GM23338 (cell line): ENCODE measurements at regions not wholly inside any gene's neighbourhood (a gene's known extent, or its start where the extent isn't known, plus 50 kb on each side); places are given as distances from the start of the nearest gene placed in this dataset.

Experiments
- ATAC-seq: fragments of 200-7000 bp; cut with Tn5 transposase; 3 replicates; pipeline ENCODE4 v1.9.1; 2020
- DNase-seq: peaks from one replicate; pipeline ENCODE4 v3.0.0-alpha.2; 2015; ENCODE audit warnings: low spot score
- H2AFZ ChIP-seq: fragments of 200-600 bp; sonication (generic); 2 replicates; pipeline ENCODE4 v1.8.0; 2016; ENCODE audit warnings: antibody characterized with exemption, mild to moderate bottlenecking, moderate library complexity
- H3F3A ChIP-seq: fragments of 200-600 bp; sonication (generic); replicated peaks from 2 replicates; pipeline ENCODE4 v1.8.0; 2017; ENCODE audit warnings: antibody characterized with exemption, mixed run types, low read depth
- H3K27ac ChIP-seq: fragments of 200-600 bp; sonication (generic); 2 replicates; pipeline ENCODE4 v1.6.1; 2016; ENCODE audit warnings: low read depth
- H3K27me3 ChIP-seq: fragments of 200-600 bp; sonication (generic); 2 replicates; pipeline ENCODE4 v1.8.0; 2016; ENCODE audit warnings: mild to moderate bottlenecking, mixed run types, moderate library complexity; ENCODE audit not compliant: insufficient read depth
- H3K36me3 ChIP-seq: fragments of 200-600 bp; sonication (generic); 2 replicates; pipeline ENCODE4 v1.8.0; 2016; ENCODE audit warnings: mild to moderate bottlenecking; ENCODE audit not compliant: insufficient read depth
- H3K4me1 ChIP-seq: fragments of 200-600 bp; sonication (generic); 2 replicates; pipeline ENCODE4 v1.8.0; 2016; ENCODE audit warnings: mild to moderate bottlenecking, moderate library complexity; ENCODE audit not compliant: insufficient read depth
- H3K4me2 ChIP-seq: fragments of 200-600 bp; sonication (generic); 2 replicates; pipeline ENCODE4 v1.7.1; 2017; ENCODE audit warnings: mixed run types
- H3K4me3 ChIP-seq: fragments of 200-600 bp; sonication (generic); 2 replicates; pipeline ENCODE4 v1.6.1; 2016; ENCODE audit warnings: mixed run types
- H3K79me2 ChIP-seq: fragments of 200-600 bp; sonication (generic); replicated peaks from 2 replicates; pipeline ENCODE4 v1.8.0; 2017; ENCODE audit warnings: mild to moderate bottlenecking; ENCODE audit not compliant: insufficient read depth
- H3K9me2 ChIP-seq: fragments of 200-600 bp; sonication (generic); 2 replicates; pipeline ENCODE4 v1.8.0; 2017; ENCODE audit not compliant: insufficient read depth
- H4K20me1 ChIP-seq: fragments of 200-600 bp; sonication (generic); replicated peaks from 2 replicates; pipeline ENCODE4 v1.8.0; 2017; ENCODE audit warnings: mild to moderate bottlenecking; ENCODE audit not compliant: insufficient read depth
- H3K27ac Mint-ChIP-seq: 2 replicates; pipeline ENCODE4 v1.8.0; 2020; ENCODE audit warnings: inconsistent platforms, mild to moderate bottlenecking, moderate library complexity, mixed read lengths
- H3K27me3 Mint-ChIP-seq: 3 replicates; pipeline ENCODE4 v1.8.0; 2022; ENCODE audit warnings: low read depth, mild to moderate bottlenecking, moderate library complexity, mixed read lengths, inconsistent platforms; ENCODE audit not compliant: insufficient read depth, poor library complexity
- H3K36me3 Mint-ChIP-seq: 3 replicates; pipeline ENCODE4 v1.8.0; 2021; ENCODE audit warnings: low read depth, mild to moderate bottlenecking, inconsistent platforms, moderate library complexity, mixed read lengths
- H3K4me1 Mint-ChIP-seq: 3 replicates; pipeline ENCODE4 v1.8.0; 2020; ENCODE audit warnings: mild to moderate bottlenecking, inconsistent platforms, mixed read lengths
- H3K4me3 Mint-ChIP-seq: 3 replicates; pipeline ENCODE4 v1.8.0; 2021; ENCODE audit warnings: moderate library complexity, mild to moderate bottlenecking, inconsistent platforms, mixed read lengths
- H3K9me3 Mint-ChIP-seq: 3 replicates; pipeline ENCODE4 v1.8.0; 2020; ENCODE audit warnings: moderate library complexity, mild to moderate bottlenecking, inconsistent platforms, mixed read lengths
- CREB1 ChIP-seq: fragments of 250-450 bp; sonication (Bioruptor Pico); IDR thresholded peaks from 2 replicates; pipeline ENCODE4 v1.5.0; 2020; ENCODE audit warnings: low read depth, mild to moderate bottlenecking, moderate library complexity
- ETS1 ChIP-seq: IDR thresholded peaks from 2 replicates; pipeline ENCODE4 v1.6.1; 2016; ENCODE audit warnings: antibody characterized with exemption
- EZH2 ChIP-seq: fragments of 200-600 bp; sonication (generic); IDR thresholded peaks from one replicate; pipeline ENCODE4 v1.8.0; 2017; ENCODE audit warnings: antibody characterized with exemption, mild to moderate bottlenecking, low read depth; ENCODE audit not compliant: unreplicated experiment
- NANOG ChIP-seq: IDR thresholded peaks from 2 replicates; pipeline ENCODE4 v1.6.1; 2016; ENCODE audit warnings: antibody characterized with exemption, borderline replicate concordance
- POLR2AphosphoS5 ChIP-seq: IDR thresholded peaks from 2 replicates; pipeline ENCODE4 v1.6.1; 2016; ENCODE audit warnings: antibody characterized with exemption, low read depth
- REST ChIP-seq: IDR thresholded peaks from one replicate; pipeline ENCODE4 v1.6.1; 2018; ENCODE audit warnings: antibody characterized with exemption; ENCODE audit not compliant: unreplicated experiment
- STAT1 ChIP-seq: IDR thresholded peaks from one replicate; pipeline ENCODE4 v1.6.1; 2016; ENCODE audit warnings: antibody characterized with exemption; ENCODE audit not compliant: unreplicated experiment
- TF ChIP-seq, protein P1 (sequence below): fragments of 250-450 bp; sonication (Bioruptor Pico); IDR thresholded peaks from 2 replicates; pipeline ENCODE4 v1.5.0; 2020; ENCODE audit warnings: mild to moderate bottlenecking, moderate library complexity

- no peak overlapping the region for H3K4me2 ChIP-seq
- no peaks in the 10 kb centered on the region for H4K20me1 ChIP-seq
- no peaks in the 10 kb centered on the region for H3K4me1 Mint-ChIP-seq
- no peaks in the 10 kb centered on the region for H3K27me3 ChIP-seq
- no peaks in the 10 kb centered on the region for H3F3A ChIP-seq
- no peaks in the 10 kb centered on the region for H3K9me2 ChIP-seq
- no peak overlapping the region for H3K27ac Mint-ChIP-seq
- H3K27me3 Mint-ChIP-seq = no peaks in the 10 kb centered on the region
- H3K4me1 ChIP-seq = no peaks in the 10 kb centered on the region
- no peak for TF ChIP-seq NANOG
- TF ChIP-seq STAT1 = no peak
- TF ChIP-seq, protein P1, sequence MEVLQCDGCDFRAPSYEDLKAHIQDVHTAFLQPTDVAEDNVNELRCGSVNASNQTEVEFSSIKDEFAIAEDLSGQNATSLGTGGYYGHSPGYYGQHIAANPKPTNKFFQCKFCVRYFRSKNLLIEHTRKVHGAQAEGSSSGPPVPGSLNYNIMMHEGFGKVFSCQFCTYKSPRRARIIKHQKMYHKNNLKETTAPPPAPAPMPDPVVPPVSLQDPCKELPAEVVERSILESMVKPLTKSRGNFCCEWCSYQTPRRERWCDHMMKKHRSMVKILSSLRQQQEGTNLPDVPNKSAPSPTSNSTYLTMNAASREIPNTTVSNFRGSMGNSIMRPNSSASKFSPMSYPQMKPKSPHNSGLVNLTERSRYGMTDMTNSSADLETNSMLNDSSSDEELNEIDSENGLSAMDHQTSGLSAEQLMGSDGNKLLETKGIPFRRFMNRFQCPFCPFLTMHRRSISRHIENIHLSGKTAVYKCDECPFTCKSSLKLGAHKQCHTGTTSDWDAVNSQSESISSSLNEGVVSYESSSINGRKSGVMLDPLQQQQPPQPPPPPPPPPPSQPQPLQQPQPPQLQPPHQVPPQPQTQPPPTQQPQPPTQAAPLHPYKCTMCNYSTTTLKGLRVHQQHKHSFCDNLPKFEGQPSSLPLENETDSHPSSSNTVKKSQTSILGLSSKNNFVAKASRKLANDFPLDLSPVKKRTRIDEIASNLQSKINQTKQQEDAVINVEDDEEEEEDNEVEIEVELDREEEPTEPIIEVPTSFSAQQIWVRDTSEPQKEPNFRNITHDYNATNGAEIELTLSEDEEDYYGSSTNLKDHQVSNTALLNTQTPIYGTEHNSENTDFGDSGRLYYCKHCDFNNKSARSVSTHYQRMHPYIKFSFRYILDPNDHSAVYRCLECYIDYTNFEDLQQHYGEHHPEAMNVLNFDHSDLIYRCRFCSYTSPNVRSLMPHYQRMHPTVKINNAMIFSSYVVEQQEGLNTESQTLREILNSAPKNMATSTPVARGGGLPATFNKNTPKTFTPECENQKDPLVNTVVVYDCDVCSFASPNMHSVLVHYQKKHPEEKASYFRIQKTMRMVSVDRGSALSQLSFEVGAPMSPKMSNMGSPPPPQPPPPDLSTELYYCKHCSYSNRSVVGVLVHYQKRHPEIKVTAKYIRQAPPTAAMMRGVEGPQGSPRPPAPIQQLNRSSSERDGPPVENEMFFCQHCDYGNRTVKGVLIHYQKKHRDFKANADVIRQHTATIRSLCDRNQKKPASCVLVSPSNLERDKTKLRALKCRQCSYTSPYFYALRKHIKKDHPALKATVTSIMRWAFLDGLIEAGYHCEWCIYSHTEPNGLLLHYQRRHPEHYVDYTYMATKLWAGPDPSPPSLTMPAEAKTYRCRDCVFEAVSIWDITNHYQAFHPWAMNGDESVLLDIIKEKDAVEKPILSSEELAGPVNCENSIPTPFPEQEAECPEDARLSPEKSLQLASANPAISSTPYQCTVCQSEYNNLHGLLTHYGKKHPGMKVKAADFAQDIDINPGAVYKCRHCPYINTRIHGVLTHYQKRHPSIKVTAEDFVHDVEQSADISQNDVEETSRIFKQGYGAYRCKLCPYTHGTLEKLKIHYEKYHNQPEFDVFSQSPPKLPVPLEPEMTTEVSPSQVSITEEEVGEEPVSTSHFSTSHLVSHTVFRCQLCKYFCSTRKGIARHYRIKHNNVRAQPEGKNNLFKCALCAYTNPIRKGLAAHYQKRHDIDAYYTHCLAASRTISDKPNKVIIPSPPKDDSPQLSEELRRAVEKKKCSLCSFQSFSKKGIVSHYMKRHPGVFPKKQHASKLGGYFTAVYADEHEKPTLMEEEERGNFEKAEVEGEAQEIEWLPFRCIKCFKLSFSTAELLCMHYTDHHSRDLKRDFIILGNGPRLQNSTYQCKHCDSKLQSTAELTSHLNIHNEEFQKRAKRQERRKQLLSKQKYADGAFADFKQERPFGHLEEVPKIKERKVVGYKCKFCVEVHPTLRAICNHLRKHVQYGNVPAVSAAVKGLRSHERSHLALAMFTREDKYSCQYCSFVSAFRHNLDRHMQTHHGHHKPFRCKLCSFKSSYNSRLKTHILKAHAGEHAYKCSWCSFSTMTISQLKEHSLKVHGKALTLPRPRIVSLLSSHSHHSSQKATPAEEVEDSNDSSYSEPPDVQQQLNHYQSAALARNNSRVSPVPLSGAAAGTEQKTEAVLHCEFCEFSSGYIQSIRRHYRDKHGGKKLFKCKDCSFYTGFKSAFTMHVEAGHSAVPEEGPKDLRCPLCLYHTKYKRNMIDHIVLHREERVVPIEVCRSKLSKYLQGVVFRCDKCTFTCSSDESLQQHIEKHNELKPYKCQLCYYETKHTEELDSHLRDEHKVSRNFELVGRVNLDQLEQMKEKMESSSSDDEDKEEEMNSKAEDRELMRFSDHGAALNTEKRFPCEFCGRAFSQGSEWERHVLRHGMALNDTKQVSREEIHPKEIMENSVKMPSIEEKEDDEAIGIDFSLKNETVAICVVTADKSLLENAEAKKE (CRISPR knock-in tag) = no peak
- TF ChIP-seq ETS1 = no peak
- TF ChIP-seq EZH2 = no peak
- TF ChIP-seq REST = no peak
- TF ChIP-seq POLR2AphosphoS5 = no peak
- TF ChIP-seq CREB1 (CRISPR knock-in tag) = no peak
- ATAC-seq (no peak), DNase-seq (no peak)
- H3K4me3 Mint-ChIP-seq = no peak overlapping the region
- H2AFZ ChIP-seq = no peak overlapping the region
- H3K36me3 ChIP-seq = no peaks in the 10 kb centered on the region
- H3K36me3 Mint-ChIP-seq = no peaks in the 10 kb centered on the region
- no peaks in the 10 kb centered on the region for H3K79me2 ChIP-seq
- no peak overlapping the region for H3K27ac ChIP-seq
- no peak overlapping the region for H3K4me3 ChIP-seq
- no peaks in the 10 kb centered on the region for H3K9me3 Mint-ChIP-seq
Measured at GRCh38 chr7:54060643-54061042, 481.5 kb upstream of the VSTM2A start.
